Activated naive CD8-positive, alpha-beta T cell treated with anti-CD3 and anti-CD28 coated beads, Interleukin-2, amount 50 U/mL, for 24 hours (primary cell): ENCODE measurements at regions not wholly inside any gene's neighbourhood (a gene's known extent, or its start where the extent isn't known, plus 50 kb on each side); places are given as distances from the start of the nearest gene placed in this dataset.

Experiments
- ATAC-seq: fragments of 150-1000 bp; cut with Tn5 transposase; one replicate; pipeline ENCODE4 v1.10.0; 2021
- DNase-seq: peaks from one replicate; pipeline ENCODE4 v3.0.0; 2021
- H3K27ac Mint-ChIP-seq: one replicate; pipeline ENCODE4 v1.8.0; 2021; ENCODE audit warnings: mild to moderate bottlenecking, mixed read lengths
- H3K27me3 Mint-ChIP-seq: one replicate; pipeline ENCODE4 v1.8.0; 2021; ENCODE audit warnings: mixed read lengths
- H3K36me3 Mint-ChIP-seq: one replicate; pipeline ENCODE4 v1.8.0; 2021; ENCODE audit warnings: low read depth, mixed read lengths
- H3K4me1 Mint-ChIP-seq: one replicate; pipeline ENCODE4 v1.8.0; 2021; ENCODE audit warnings: mixed read lengths
- H3K4me3 Mint-ChIP-seq: one replicate; pipeline ENCODE4 v1.8.0; 2021; ENCODE audit warnings: mild to moderate bottlenecking, moderate library complexity, mixed read lengths
- H3K9me3 Mint-ChIP-seq: one replicate; pipeline ENCODE4 v1.8.0; 2021; ENCODE audit warnings: mixed read lengths

DNA sequence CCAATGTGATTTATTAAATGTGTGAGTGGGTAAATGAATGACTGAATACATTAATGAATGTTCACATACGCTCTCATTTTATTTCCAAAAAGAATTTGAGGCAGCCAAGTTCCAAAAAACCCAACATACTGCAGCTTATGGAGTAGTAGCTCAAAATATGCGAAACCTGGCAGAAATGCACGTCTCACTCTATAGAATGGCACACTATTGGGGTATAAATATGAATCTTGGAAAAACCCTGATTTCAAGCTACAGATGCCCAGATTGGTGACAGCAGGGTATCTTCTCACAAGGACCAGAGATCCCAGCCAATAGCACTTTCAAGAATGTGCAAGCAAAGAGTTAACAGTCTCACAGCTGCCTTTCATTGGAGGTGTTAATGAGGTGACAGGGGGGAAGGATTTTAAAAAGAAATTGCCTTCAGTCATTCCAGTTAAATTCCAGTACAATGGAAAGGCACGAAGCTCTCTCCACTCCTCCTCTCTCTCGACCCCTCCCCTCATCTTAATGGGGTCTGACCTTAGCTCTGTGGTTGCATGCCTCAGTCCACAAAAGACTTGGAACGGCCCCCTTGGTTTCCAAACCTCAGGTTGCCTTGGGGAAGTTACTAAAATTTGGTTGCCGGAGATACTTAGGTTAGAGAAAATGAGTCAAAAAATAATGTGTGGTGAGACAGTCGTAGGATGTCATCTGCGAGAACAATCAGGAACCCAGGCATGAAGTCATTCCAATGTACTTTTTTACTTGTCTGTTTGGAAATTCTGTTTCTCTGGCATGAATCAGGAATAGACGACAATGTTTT is 307.4 kb downstream of the NFIB start:
- no peaks in the 10 kb centered on the region for H3K36me3 Mint-ChIP-seq
- DNase-seq (no peak), ATAC-seq (no peak)
- H3K4me1 Mint-ChIP-seq, result no peaks in the 10 kb centered on the region
- no peaks in the 10 kb centered on the region for H3K27me3 Mint-ChIP-seq
- H3K27ac Mint-ChIP-seq, result no peak overlapping the region
- H3K9me3 Mint-ChIP-seq, result peaks cover 13% of the 10 kb centered on the region
- no peak overlapping the region for H3K4me3 Mint-ChIP-seq

DNA sequence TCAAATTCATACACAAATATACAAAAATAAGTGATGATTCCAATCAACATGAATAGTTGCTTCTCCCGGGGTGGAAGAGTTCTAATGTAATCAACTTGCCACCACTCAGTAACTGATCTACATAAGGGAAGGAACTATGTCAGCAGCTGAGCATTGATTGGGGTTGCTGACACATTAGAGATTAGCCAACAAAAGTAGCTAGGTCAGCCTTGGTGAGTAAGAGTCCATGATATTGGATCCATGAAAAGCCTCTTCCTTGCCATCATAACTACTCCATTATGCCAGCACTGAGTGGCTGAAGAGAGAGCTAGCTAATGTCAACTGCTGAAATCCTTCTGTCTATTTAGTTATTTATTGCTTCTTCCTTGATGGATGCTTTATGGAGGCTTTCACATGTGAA is 309.8 kb downstream of the NFIB start:
- Mint-ChIP-seq H3K27me3 (no peaks in the 10 kb centered on the region), H3K9me3 (peaks cover 13% of the 10 kb centered on the region), H3K4me3 (no peak overlapping the region), H3K27ac (no peak overlapping the region), H3K4me1 (no peaks in the 10 kb centered on the region), H3K36me3 (no peaks in the 10 kb centered on the region)
- ATAC-seq, result no peak
- DNase-seq, result no peak

DNA sequence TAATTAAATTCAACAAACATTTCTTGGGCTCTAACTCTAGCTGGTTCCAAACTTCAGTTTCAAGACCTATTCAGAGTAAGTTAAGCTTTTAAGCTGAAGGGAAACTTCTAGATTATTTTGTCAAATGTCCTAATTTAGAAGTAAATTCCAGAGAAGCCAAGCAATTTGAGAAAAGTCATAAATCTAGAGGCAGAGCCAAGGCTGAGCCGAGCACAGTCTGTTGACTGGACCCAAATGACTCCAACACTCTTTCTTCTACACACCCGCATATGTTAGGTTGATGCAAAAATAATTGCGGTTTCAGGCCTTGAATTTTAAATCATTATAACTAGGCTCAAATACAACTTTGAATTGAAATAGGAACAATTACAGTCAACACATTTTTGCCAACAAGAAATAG is 319.7 kb downstream of the NFIB start:
- no peak for ATAC-seq
- Mint-ChIP-seq H3K9me3 (peaks cover 10% of the 10 kb centered on the region), H3K4me3 (no peak overlapping the region), H3K36me3 (no peaks in the 10 kb centered on the region), H3K4me1 (no peaks in the 10 kb centered on the region), H3K27ac (no peak overlapping the region), H3K27me3 (no peaks in the 10 kb centered on the region)
- DNase-seq, result no peak

DNA sequence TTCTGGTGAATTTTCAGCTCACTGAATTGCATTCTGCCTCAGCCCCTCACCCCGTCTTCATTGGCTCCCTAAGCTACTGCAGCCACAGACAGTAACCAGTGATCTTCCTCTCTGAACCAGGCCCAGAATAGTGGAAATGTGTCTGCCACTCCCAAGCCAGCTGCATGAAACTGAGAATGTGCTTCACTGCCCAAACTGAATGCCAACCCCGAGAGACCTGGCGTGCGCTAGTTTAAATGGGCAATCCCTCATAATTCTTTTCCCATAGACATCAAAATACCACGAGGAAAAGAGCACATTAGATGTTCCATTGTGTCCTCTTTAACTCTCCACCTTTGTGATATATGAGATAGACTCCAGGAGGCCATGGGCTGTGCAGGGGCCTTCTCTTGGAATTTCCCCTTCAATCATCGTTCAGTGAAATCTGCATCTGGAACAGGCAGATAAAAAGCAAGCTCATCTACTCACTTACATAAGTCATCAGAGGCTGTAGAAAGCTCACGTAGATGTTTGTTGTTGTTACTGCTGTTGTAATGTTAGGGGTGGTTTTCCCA is 320.2 kb downstream of the NFIB start:
- no peaks in the 10 kb centered on the region for H3K27me3 Mint-ChIP-seq

DNA sequence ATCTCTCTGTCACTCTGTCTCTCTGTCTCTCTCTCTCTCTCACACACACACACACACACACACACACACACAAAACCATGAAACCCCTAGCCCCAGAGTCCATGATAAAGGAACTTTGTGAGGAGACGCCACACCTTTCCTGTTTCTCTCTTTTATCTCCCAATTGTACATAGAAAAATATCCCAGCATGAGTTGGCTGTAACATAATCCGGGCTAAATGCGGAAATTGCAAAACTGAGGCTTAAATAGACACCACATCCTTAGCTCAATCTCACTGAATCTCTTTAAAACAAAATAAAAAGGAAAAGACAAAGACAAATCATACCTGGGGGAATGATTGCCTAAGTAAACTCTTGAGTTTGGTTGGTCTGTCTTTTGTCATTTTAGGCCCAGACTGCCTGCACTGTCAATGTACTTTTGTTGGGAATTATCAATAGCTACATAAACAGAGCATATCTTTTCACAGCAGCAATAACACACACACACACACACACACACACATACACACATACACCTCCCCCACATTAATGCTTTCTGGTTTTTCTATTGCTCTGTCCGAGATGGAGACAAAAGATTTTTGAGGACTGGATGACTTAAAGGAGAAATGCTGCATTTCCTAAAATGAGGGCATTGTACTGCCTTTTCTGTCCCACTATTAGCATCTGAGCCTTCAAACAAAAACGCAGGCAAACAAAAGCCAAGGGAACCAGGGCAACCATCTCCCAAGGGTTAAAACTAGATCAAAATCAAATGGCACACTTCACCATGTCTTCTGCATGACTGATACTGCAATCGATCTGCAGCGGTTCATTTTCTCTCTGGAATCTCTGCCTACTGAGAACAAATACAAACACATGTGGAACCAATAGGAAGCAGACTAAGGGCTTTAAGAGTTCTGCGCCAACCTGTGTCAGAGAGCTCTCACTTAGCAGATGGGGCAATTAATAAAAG is 321.5 kb downstream of the NFIB start:
- no peak for DNase-seq
- no peaks in the 10 kb centered on the region for H3K27me3 Mint-ChIP-seq
- no peaks in the 10 kb centered on the region for H3K36me3 Mint-ChIP-seq
- no peak overlapping the region for H3K4me3 Mint-ChIP-seq
- ATAC-seq, result no peak
- peaks cover 9% of the 10 kb centered on the region for H3K9me3 Mint-ChIP-seq
- no peak overlapping the region for H3K27ac Mint-ChIP-seq
- H3K4me1 Mint-ChIP-seq, result no peaks in the 10 kb centered on the region

More for the DNA sequence above, 320.2 kb downstream of the NFIB start:
- H3K36me3 Mint-ChIP-seq, result no peaks in the 10 kb centered on the region
- no peak overlapping the region for H3K27ac Mint-ChIP-seq
- no peak overlapping the region for H3K4me3 Mint-ChIP-seq
- no peak for ATAC-seq
- no peak for DNase-seq
- no peaks in the 10 kb centered on the region for H3K4me1 Mint-ChIP-seq
- peaks cover 10% of the 10 kb centered on the region for H3K9me3 Mint-ChIP-seq

DNA sequence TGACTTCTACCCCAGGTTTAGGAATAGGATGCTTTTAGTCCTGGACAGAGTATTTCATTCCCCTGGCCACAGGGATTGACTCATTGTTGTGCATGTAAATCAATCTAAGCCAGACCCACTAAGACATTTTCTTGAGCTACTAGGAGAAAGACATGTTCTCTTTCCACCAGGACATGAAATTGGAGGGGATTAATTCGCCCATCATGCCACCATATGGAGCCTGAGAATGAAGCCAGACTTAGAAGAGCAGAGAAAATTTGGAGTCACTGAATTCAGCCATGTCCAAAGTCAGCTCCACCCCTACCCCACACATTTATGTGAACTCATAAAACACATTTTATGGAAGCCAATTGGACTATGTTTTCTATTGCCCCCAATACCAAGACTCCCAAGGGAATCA is 322.5 kb downstream of the NFIB start:
- Mint-ChIP-seq H3K4me1 (no peaks in the 10 kb centered on the region), H3K36me3 (no peaks in the 10 kb centered on the region), H3K27ac (no peak overlapping the region), H3K27me3 (no peaks in the 10 kb centered on the region), H3K4me3 (no peak overlapping the region), H3K9me3 (peaks cover 9% of the 10 kb centered on the region)
- DNase-seq, result no peak
- ATAC-seq, result no peak

DNA sequence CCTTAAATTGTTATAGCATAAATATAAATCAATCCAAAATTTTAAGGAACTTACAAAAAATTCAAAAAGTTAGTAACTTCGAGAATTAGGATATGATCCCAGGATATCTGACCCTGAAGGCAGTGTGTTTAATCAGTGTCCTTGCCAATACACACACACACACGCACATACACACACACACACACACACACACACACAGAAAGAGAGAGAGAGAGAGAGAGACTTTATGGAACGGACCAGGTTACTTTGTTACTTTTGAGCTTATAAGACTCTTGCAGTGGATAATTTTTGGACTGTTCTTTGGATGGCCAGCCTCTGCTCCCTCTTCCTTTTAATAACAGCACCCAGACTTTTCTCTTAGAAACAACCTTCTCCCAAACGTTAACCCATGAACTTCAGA is 322.9 kb downstream of the NFIB start:
- Mint-ChIP-seq H3K27me3 (no peaks in the 10 kb centered on the region), H3K4me1 (no peaks in the 10 kb centered on the region), H3K36me3 (no peaks in the 10 kb centered on the region), H3K27ac (no peak overlapping the region), H3K4me3 (no peak overlapping the region), H3K9me3 (peaks cover 9% of the 10 kb centered on the region)
- DNase-seq (no peak), ATAC-seq (no peak)

DNA sequence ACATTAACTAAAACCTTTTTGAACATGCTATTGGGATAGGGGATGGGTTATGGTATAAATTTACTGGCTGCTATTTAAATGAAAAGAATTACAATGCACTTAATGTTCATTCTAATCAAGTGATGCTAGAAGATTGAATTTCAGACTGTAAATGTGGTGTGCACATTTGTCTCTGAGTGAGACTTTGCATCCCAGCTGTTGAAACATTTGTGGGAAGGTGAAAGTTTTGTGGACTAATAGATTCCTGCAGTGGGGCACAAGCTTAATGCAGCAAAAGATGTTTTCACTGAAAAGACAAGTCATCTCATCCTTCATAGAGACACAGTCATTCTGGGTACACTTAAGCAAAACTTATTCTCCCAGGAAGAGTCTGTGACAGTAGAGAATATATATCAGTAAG is 323.6 kb downstream of the NFIB start:
- no peaks in the 10 kb centered on the region for H3K27me3 Mint-ChIP-seq
- H3K27ac Mint-ChIP-seq, result no peak overlapping the region
- no peaks in the 10 kb centered on the region for H3K36me3 Mint-ChIP-seq
- H3K9me3 Mint-ChIP-seq, result peaks cover 9% of the 10 kb centered on the region
- ATAC-seq, result no peak
- DNase-seq, result no peak
- no peak overlapping the region for H3K4me3 Mint-ChIP-seq
- H3K4me1 Mint-ChIP-seq, result no peaks in the 10 kb centered on the region

DNA sequence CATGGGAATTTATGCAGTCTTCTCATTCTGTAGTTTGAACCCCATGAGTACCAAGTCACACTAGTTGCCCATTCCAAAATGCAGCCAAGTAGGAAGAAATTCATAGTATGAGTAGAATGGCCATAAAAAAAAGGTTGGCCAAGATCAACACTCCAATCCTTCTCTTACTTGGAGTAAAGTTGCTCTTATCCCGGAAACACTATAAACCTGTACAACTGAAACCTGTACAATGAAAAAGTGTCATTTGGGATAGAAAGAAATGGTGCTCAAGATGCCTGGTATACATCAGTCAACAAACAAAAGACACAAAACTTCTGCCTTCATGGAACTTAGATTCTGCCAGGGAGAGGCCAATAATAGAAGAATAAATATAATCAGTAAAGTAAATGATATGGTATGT is 325.0 kb downstream of the NFIB start:
- no peaks in the 10 kb centered on the region for H3K27me3 Mint-ChIP-seq
- H3K27ac Mint-ChIP-seq, result no peak overlapping the region
- peaks cover 9% of the 10 kb centered on the region for H3K9me3 Mint-ChIP-seq
- H3K36me3 Mint-ChIP-seq, result no peaks in the 10 kb centered on the region
- DNase-seq (no peak), ATAC-seq (no peak)
- H3K4me1 Mint-ChIP-seq, result no peaks in the 10 kb centered on the region
- no peak overlapping the region for H3K4me3 Mint-ChIP-seq

DNA sequence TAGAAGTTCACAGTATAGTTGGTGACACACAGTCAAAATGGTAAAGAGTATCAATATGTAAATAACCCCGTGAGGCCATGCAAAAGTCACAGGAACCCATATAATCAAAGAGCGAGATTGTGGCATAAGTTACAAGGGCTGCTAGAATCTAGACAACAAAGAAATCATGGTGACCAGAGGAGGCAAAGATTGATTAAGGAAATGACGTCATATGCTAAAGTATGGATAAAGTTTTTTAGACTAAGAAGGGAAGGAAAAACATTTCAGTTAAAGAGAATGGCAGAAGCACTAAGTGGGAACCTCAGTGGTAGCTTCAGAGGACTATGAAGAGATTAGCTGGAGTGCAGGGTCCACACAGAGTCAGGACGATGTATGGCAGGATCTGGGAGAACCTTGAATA is 330.3 kb downstream of the NFIB start:
- H3K27me3 Mint-ChIP-seq, result no peaks in the 10 kb centered on the region
- no peak overlapping the region for H3K4me3 Mint-ChIP-seq
- peaks cover 4% of the 10 kb centered on the region for H3K9me3 Mint-ChIP-seq
- ATAC-seq (no peak), DNase-seq (no peak)
- no peak overlapping the region for H3K27ac Mint-ChIP-seq
- no peaks in the 10 kb centered on the region for H3K4me1 Mint-ChIP-seq
- H3K36me3 Mint-ChIP-seq, result no peaks in the 10 kb centered on the region

DNA sequence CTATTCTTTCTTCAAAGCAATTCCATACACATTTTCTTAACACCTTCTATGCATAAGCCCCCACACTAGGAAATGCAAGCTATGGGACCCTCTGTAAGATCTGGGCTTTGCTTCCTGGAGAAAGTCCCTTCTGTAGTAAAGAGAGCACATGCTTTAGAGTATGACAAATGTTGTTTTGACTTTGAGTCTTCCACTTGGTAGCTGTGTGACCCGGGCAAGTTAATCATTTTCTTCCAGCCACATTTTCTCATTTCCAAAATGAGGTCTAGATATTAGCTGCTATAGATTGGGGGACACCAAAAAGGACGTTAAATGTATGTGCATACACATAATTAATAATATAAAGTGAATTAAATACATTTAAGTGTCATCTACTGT is 334.0 kb downstream of the NFIB start:
- Mint-ChIP-seq H3K27ac (no peak overlapping the region), H3K4me1 (no peaks in the 10 kb centered on the region), H3K36me3 (no peaks in the 10 kb centered on the region), H3K27me3 (no peaks in the 10 kb centered on the region), H3K4me3 (no peak overlapping the region), H3K9me3 (peaks cover 9% of the 10 kb centered on the region)
- DNase-seq (no peak), ATAC-seq (no peak)

DNA sequence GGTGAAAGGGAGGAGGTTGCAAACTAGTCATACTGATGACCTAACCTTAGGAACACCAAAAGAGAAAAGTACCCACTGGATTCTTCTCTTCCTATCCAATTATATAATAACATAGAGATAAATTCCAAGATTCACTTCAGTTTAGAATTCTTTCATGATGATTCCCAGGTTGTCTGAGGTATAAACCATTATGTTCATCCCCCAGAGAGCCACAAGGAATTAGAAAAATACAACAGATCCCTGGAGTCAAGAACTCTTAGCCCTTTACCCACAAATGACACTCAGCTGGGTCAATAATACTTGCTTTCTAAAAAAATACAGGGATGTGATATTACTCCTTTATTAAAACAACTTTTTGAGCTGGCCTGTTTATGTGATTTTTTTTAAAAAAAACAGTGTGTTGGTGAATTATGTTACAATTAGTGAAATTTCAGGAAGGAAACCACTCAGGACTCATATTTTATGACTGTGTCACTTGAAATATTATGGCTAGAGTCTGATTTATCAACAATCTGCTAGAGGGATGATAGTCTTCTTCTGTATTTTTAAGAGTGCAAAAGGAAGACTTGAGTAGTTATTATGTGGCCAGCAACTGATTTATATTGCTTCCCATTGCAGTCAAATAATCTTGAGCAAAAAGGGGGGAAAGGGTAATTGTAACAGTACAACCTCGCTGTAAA is 338.2 kb downstream of the NFIB start:
- peaks cover 9% of the 10 kb centered on the region for H3K9me3 Mint-ChIP-seq
- H3K27me3 Mint-ChIP-seq, result no peaks in the 10 kb centered on the region
- no peaks in the 10 kb centered on the region for H3K36me3 Mint-ChIP-seq
- DNase-seq (no peak), ATAC-seq (no peak)
- H3K27ac Mint-ChIP-seq, result no peak overlapping the region
- no peaks in the 10 kb centered on the region for H3K4me1 Mint-ChIP-seq
- no peak overlapping the region for H3K4me3 Mint-ChIP-seq

DNA sequence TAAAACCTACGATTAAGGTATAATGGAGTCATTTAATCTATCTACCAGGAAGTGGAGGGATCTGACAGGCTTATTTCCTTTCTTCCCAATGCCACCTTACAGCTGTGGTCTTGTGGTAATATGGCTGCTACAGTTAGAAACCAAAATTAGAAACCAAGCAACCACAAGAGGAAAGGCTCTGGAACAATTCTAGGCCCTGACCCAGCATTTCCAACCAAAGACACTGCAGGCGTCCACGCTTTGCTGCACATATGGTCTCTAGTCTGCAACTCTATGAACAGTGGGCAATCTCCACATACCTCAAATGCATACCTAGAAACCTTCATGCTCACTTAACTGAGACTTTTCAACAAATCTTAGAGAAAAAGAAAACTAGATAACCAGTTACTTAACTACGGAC is 339.1 kb downstream of the NFIB start:
- Mint-ChIP-seq H3K4me3 (no peak overlapping the region), H3K36me3 (no peaks in the 10 kb centered on the region), H3K4me1 (no peaks in the 10 kb centered on the region), H3K27me3 (no peaks in the 10 kb centered on the region), H3K9me3 (peaks cover 9% of the 10 kb centered on the region), H3K27ac (no peak overlapping the region)
- DNase-seq (no peak), ATAC-seq (no peak)

DNA sequence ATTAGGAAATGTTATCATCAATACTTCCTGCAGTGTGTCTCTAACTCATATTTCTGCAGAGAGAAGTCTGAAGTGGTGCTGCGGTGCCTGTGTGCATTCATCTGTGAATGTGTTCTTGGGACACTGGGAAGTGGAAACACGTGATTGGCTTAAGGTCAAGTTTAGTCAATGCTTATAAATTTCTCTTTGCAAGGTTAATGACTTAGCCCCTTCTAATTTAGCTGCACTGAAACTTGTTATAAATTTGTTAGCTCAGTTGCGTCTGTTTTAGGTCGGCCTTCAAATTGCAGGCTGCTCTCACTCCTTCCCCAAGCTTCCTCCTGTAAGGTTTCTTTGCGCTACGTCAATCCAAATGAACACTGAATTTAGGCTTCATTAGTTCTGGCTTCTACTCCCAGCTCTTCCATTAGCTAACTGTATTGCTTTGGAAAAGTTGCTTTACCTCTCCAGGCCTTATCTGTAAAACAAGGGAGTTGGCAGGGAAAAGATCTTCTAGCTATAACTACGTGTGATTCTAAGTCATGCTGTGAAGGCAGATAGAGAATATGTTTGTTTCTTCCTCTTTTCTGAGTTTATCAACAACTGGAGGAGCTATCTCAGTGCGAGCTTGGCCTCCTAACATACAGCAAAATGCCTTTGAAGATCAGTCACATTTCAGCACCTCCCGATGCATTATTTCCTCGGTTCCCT is 341.8 kb downstream of the NFIB start:
- ATAC-seq, result no peak

More for the DNA sequence above, 341.8 kb downstream of the NFIB start:
- Mint-ChIP-seq H3K9me3 (peaks cover 9% of the 10 kb centered on the region), H3K4me3 (no peak overlapping the region), H3K27ac (no peak overlapping the region), H3K36me3 (no peaks in the 10 kb centered on the region), H3K4me1 (no peaks in the 10 kb centered on the region), H3K27me3 (no peaks in the 10 kb centered on the region)
- no peak for DNase-seq
